Kidney epithelial cell (primary cell): ENCODE measurements at regions not wholly inside any gene's neighbourhood (a gene's known extent, or its start where the extent isn't known, plus 50 kb on each side); places are given as distances from the start of the nearest gene placed in this dataset.

ENCODE experiments used
- DNase-seq: peaks from one replicate; pipeline ENCODE4 v3.0.0-alpha.2; 2010; ENCODE audit warnings: low read depth
- H3K27me3 ChIP-seq: 2 replicates; pipeline ENCODE4 v1.6.0; 2011; ENCODE audit warnings: low read length; ENCODE audit not compliant: control insufficient read depth, insufficient read depth
- H3K36me3 ChIP-seq: 2 replicates; pipeline ENCODE4 v1.5.1; 2011; ENCODE audit warnings: low read length; ENCODE audit not compliant: control insufficient read depth, insufficient read depth
- H3K4me3 ChIP-seq: 2 replicates; pipeline ENCODE4 v1.5.1; 2011; ENCODE audit warnings: low read depth, mild to moderate bottlenecking, control low read depth, low read length
- TF ChIP-seq, protein P1 (sequence below): IDR thresholded peaks from 2 replicates; pipeline ENCODE4 v1.5.1; 2011; ENCODE audit warnings: mild to moderate bottlenecking, moderate library complexity, low read length, control low read depth, inconsistent platforms; ENCODE audit not compliant: insufficient read depth, poor library complexity, severe bottlenecking

DNA sequence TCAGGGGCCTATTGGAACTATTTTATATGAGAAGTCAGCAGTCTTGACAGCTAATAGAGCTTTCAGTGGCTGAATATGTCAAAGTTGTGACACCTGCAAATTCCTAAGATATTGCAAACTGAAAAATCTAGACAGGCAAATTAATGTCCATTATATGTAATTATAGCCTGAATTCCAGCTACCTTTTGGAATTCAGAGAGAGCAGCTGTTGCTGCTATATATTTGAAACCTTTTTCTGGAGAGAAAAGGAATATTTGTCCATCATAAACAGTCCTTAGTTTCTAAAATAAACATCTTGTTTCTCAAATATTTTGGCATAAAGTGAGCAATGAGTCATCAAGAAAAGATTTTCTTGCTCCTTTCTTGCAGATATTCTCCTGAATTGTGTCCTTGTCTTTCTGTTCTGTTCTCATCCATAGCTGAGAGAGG is 408.9 kb upstream of the SEMA3D start:
- TF ChIP-seq, protein P1, sequence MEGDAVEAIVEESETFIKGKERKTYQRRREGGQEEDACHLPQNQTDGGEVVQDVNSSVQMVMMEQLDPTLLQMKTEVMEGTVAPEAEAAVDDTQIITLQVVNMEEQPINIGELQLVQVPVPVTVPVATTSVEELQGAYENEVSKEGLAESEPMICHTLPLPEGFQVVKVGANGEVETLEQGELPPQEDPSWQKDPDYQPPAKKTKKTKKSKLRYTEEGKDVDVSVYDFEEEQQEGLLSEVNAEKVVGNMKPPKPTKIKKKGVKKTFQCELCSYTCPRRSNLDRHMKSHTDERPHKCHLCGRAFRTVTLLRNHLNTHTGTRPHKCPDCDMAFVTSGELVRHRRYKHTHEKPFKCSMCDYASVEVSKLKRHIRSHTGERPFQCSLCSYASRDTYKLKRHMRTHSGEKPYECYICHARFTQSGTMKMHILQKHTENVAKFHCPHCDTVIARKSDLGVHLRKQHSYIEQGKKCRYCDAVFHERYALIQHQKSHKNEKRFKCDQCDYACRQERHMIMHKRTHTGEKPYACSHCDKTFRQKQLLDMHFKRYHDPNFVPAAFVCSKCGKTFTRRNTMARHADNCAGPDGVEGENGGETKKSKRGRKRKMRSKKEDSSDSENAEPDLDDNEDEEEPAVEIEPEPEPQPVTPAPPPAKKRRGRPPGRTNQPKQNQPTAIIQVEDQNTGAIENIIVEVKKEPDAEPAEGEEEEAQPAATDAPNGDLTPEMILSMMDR = no peak
- H3K27me3 ChIP-seq = no peaks in the 10 kb centered on the region
- no peaks in the 10 kb centered on the region for H3K36me3 ChIP-seq
- H3K4me3 ChIP-seq = no peak overlapping the region
- no peak for DNase-seq

DNA sequence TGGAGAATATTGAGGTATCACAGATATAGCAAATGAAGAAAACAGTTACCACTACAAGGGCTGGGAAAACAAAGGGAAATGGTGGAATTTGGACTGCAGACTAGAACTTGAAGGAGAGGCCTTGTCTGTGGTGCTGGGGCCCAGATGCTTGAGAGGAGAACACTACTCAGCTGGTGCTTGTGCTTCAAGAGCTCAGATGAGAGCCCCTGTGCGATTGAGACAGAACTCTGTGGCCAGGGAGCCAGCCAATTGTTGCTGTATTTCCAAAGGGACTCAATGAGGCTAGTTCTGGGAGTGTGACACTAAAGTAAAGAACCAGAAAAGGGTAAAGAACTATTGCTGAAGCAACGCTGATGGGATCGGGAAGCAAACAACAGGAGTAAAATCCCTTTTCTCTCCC is 406.5 kb upstream of the SEMA3D start:
- DNase-seq = no peak

DNA sequence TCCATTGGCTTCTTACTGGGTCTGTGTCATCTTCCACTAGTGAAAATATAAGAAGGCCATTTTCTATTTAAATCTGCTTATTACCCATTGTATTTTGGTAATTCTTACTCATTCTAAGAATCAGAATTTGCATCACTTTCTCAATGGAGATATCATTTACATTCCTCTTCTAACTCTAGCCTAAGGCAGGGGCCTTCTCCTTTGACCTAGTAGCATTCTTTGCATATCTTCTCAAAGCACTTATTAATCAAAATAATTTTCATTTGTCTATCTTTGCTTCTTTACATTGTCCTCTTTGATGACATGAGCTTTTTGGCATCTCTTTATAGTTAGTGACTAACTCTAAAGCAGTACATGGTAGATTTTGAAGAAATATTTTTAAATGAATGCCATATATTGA is 400.9 kb upstream of the SEMA3D start:
- TF ChIP-seq, protein P1 = no peak
- H3K27me3 ChIP-seq = no peaks in the 10 kb centered on the region
- H3K36me3 ChIP-seq = no peaks in the 10 kb centered on the region
- no peak overlapping the region for H3K4me3 ChIP-seq
- no peak for DNase-seq

More for the DNA sequence above, 406.5 kb upstream of the SEMA3D start:
- H3K4me3 ChIP-seq = no peak overlapping the region
- H3K27me3 ChIP-seq = no peaks in the 10 kb centered on the region
- no peaks in the 10 kb centered on the region for H3K36me3 ChIP-seq
- TF ChIP-seq, protein P1 = no peak

DNA sequence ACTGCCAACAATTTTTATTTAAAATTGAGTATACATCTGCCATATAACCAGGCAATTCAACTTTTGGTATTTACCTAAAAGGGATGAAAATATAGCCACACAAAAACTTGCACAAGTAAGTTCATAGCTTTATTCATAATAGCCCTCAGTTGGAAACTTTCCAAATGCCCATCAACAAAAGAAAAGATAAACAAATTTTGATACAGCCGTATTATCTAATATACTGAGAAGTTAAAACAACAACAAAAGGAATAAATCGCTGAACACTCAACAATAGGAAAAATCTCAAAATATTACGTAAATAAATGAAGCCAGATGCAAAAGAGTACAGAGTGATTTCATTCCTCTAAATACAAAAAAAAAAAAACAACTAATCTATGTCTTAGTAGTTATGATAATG is 399.2 kb upstream of the SEMA3D start:
- no peak overlapping the region for H3K4me3 ChIP-seq
- TF ChIP-seq, protein P1 = no peak

DNA sequence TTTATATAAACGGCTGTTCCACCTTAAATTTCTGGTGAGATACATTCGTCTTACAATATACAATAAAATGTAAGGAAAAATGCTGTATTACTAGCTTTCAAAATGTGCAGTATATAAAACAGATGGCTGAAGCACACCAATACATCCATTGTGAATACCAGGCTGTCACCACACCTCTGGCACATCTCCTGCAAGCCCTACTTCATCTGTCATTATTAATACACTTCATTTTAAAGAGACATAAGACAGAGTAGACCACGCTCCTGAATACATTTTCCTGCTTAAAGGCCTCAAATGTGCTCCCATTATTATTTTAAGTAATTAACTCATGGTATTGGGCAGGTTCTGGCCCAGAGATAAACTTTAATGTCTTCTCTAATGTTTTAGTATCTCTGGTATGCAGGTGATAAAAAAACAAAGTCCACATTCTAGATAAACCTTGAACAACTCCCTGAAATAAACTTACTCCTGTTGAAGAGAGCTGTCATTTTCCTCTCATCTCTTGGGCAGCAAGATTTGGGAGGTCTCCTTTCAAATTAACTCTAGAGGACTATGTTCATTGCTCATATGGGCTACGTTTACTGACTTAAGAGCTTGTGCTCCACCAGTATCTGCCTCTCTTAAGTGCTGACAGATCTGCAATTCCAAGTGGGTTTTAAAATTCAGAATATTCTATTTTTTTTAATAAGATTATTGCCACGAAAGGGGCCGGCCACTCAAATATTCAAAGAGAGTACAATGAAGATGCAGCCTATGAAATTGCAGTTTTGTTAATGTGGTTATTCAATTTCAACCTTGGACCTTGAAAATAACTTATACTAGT is 396.5 kb upstream of the SEMA3D start:
- no peak for DNase-seq
- Histone ChIP-seq H3K36me3 (no peaks in the 10 kb centered on the region), H3K4me3 (no peak overlapping the region), H3K27me3 (no peaks in the 10 kb centered on the region)
- TF ChIP-seq, protein P1 = no peak

More for the DNA sequence above, 399.2 kb upstream of the SEMA3D start:
- no peak for DNase-seq
- Histone ChIP-seq H3K27me3 (no peaks in the 10 kb centered on the region), H3K36me3 (no peaks in the 10 kb centered on the region)

DNA sequence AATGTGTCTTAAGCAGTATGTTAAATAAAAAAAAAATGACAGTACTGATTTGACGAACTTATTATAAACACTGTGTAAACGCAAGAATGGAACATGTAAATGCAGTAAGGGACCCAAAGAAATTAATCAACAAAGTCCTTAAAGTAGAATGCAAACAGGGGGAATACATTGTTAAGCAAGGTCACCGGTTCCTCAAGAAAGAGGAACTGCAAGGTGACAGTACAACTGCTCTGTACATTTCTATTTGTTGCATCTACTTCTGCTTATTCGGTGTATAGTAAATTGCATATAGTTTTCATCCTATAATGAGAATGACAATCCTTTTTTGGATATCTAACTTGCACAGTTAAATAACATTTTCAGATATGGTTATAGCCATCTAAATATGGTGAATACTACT is 387.0 kb upstream of the SEMA3D start:
- TF ChIP-seq, protein P1 = no peak
- Histone ChIP-seq H3K36me3 (no peaks in the 10 kb centered on the region), H3K27me3 (no peaks in the 10 kb centered on the region)

More for the DNA sequence above, 387.0 kb upstream of the SEMA3D start:
- H3K4me3 ChIP-seq = no peak overlapping the region
- DNase-seq = no peak
